ENCODE measurements at regions not wholly inside any gene's neighbourhood (a gene's known extent, or its start where the extent isn't known, plus 50 kb on each side); places are given as distances from the start of the nearest gene placed in this dataset.
"Not testable (repeated sequence)": the region's sequence is repeated elsewhere in the genome, so short reads cannot be mapped to it uniquely, and the experiment has no call there.

DNA sequence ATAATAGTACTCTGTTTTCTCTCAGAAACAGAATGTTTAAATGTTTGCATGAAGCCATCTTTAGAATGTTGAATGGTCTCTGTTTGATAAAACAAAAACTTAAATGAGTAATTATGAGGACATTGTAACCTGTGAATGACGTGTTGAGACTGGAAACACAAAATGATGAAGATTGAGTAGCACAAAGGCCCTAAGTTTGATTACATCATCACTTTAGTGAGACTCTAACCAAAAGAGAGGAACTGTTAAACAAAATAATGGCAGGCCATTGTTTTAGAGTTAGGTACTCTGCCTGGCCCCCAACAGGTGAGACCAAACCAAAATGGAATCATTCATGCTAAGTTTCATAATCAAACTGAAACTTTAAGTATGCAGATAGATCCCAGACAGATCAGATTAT lies 1561.7 kb upstream of the SLC39A10 start:
- no peak for DNase-seq (ENCODE audit: extremely low read depth, low read depth)

DNA sequence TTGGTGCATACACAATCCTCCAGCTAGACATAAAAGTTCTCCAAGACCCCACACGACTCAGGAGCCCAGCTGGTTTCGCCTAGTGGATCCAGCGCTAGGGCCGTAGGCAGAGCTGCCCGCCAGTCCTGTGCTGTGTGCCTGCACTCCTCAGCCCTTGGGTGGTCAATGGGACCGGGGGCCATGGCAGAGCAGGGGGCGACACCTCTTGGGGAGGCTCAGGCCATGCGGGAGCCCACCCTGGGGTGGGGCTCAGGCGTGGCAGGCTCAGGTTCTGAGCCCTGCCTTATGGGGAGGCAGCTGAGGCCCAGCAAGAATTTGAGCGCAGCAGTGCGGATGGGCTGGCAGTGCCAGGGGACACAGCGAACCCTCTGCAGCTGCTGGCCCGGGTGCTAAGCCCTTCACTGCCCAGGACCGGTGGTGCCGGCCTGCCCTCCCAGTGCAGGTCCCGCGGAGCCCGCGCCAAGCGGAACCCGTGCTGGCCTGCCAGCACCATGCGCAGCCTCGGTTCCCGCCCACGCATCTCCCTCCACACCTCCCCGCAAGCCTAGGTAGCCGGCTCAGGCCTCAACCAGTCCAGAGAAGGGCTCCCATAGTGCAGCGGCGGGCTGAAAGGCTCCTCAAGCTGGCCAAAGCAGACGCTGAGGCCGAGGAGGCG lies 1566.6 kb upstream of the SLC39A10 start:
- DNase-seq (ENCODE audit: extremely low read depth, low read depth): no peak

DNA sequence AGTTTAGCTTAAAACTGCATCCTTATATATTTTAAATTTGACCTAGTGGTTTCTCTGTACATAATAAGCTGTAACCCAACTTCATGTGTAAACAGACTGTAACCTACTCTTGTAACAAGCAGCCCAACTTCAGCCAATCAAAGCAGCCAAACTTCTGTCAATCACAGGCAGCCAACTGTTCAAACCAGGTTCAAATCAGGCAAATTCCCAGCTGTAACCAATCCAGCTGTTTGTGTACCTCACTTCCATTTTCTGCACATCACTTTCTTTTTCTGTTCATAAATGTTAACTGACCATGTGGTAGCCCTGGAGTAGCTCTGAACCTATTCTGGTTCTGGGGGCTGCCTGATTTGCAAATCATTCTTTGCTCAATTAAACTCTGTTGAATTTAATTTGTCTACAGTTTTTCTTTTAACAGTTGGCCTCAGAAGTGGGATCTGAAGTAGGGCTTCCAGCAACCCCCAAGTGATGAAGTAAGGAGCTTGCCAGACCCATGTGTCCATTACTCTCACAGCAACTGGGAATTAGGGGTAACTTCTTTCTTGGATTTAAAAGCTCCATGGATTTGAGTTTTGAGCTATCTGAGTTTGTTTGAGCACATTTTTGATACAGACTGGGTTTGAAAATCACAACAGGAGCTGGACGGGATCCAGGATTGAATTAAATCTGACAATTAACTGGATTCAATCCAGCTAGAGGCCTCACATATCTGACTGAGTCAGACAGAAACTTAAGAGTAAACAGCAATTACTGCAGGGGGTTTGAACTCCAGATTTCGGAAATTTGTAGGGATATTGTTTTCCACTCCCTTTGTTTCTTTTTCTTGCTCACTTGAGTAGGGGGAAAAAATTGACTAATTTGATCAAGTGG lies 1569.7 kb upstream of the SLC39A10 start:
- DNase-seq (ENCODE audit: extremely low read depth, low read depth): no peak

DNA sequence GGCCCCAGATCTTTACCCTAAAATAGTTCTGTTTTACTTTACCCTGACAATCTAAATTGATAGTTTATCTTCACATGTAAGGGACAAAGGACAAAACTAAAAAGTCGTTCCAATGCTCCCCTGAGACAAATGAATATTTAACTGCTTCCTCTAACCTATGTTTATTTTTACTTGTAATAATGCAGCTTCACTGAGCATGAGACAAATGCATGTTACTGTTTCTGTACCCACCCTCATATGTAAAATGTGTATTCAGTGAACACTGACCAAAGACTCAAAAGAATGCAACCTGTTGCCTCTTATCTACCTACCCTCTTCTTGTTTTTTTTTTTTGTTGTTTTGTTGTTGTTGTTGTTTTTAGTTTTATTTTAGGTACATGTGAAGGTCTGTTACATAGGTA lies 1570.9 kb upstream of the SLC39A10 start:
- no peak for DNase-seq (ENCODE audit: extremely low read depth, low read depth)

DNA sequence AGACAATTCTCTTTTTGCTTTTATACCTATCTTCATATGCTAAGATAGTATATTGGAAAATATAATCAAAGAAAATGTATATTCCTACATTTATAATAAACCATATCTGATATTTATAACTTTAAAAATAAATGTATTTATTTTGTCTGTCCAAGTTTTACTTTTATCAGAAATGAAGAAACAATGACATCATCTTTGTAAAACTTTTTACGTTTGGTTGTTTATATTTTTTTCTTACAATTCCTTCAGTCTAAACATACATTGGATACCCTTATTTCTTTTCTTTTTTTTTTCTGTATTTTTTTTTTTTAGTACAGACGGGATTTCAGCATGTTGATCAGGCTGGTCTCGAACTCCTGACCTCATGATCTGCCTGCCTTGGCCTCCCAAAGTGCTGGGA lies 1577.0 kb upstream of the SLC39A10 start:
- DNase-seq (ENCODE audit: extremely low read depth, low read depth): no peak

DNA sequence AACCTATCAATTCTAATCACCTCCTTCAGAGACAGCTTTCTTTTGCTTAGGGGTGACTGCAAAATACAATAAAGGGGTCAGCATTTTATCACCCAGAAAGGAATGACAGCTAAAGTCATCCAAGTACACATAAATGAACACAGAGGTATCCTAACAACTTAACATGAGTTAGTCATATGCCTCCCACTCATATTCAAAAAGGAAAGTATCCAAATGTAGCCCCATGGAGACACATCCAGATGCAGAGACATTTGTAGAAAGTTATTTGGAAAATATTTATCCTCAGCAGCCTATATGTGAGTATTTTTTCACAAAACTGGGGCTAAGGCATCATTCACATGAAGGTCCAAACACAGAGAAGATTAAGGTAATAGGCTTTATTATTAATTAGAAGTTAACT lies 1579.7 kb upstream of the SLC39A10 start:
- no peak for DNase-seq (ENCODE audit: extremely low read depth, low read depth)

DNA sequence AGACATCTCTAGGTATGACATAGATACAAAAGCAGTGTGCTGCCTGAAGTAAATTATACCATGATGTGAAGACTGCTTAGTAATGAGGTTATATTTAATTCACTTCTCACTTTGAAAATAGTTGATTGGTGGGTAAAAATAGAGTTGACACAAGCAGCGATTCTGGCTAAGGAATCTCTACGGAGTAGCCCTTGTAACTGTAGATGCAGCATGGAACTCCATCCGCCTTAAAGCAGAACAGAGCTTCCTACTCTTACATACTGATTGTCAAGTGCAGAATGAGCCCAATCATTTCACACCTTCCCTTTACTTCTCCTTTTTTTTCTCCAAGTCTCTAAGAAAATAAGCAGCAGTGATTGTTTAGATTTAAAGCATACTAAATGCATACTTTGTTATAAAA lies 1594.6 kb upstream of the SLC39A10 start:
- no peak for DNase-seq (ENCODE audit: extremely low read depth, low read depth)

DNA sequence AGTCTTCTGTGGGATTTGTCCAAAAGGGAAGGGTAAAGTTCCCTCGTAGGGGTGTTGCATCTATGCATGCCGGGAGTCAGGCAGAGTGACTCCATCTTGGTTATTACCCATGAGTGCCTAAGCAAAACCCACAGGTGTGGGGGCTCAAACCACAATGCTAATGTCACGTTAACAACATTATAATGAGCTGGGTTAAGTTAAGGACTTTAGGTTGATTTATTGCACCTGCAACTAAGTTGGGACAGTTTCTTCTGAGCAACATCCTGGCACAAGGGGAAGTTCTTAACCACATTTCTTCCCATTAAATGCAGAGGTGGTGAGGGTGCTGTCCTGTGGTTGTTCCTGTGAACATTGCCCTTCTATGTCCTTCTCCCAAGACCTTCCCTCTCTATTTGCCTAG lies 1596.8 kb upstream of the SLC39A10 start:
- DNase-seq (ENCODE audit: extremely low read depth, low read depth): no peak

DNA sequence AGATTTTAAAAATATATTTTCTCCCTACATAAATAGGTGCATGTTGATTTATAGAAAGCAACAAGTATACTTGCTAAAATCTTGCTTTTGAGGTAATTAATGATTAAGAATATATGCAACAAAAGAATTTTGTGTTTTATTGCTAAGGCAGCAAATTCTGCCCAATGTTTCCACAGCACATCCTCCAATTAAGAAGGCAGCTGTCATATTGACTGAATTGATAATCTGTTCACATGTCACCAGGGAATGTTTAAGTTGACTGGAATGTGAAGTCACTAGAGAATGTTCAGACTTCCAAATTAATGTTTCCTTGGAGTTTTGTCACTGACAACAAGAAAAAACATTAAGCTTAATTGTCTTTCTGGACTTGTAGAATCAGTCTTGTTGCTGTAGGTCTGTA lies 1602.7 kb upstream of the SLC39A10 start:
- DNase-seq (ENCODE audit: extremely low read depth, low read depth): no peak

DNA sequence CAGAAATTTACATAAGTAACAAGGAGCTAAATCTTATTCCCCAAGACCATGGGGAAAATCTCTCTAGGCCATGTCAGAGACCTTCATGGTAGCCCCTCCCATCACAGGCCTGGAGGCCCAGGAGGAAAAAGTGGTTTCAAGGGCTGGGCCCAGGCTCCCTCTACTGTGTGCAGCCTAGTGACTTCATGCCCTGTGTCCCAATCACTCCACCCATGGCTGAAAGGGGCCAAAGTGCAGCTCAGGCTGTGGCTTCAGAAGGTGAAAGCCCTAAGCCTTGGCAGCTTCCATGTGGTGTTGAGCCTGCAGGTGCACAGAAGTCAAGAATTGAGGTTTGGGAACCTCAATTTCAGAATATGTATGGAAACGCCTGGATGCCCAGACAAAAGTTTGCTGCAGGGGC lies 1612.7 kb upstream of the SLC39A10 start:
- DNase-seq (ENCODE audit: extremely low read depth, low read depth): no peak

DNA sequence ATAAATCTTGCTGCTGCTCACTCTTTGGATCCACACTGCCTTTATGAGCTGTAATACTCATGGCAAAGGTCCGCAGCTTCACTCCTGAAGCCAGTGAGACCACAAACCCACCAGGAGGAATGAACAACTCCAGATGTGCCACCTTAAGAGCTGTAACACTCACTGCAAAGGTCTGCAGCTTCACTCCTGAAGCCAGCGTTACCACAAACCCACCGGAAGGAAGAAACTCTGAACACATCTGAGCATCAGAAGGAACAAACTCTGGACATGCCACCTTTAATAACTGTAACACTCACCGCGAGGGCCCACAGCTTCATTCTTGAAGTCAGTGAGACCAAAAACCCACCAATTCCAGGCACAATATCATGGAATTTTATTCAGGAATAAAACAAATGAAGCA lies 1635.9 kb upstream of the SLC39A10 start:
- DNase-seq (ENCODE audit: extremely low read depth, low read depth): not testable (repeated sequence)

DNA sequence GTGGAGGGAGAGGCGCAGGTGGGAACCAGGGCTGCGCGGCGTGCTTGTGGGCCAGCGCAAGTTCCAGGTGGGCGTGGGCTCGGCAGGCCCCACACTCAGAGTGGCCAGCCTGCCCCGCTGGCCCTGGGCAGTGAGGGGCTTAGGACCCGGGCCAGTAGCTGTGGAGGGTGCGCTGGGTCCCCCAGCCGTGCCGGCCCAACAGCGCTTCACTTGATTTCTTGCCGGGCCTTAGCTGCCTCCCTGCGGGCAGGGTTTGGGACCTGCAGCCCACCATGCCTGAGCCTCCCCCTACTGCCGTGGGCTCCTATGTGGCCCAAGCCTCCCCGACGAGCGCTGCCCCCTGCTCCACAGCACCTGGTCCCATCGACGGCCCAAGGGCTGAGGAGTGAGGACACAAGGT lies 1636.9 kb upstream of the SLC39A10 start:
- no peak for DNase-seq (ENCODE audit: extremely low read depth, low read depth)

DNA sequence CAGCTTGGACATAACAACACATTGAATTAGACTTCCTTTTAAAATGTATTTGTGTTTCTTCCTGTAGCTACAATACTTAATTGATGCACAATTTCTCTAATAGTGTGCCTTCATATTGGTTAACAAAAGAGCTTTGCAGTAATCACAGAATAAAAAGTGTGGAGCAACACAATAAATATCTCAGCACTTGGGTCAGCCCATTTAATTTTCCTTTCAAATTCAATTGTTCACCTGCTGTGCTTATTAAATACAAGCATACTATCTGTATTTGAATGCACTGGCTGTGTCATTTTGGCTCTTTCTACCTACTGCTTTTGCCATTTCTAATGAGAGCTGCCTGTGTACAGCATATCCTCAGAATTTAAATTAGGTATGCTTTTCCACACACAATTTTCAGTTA lies 1641.3 kb upstream of the SLC39A10 start:
- DNase-seq (ENCODE audit: extremely low read depth, low read depth): no peak

DNA sequence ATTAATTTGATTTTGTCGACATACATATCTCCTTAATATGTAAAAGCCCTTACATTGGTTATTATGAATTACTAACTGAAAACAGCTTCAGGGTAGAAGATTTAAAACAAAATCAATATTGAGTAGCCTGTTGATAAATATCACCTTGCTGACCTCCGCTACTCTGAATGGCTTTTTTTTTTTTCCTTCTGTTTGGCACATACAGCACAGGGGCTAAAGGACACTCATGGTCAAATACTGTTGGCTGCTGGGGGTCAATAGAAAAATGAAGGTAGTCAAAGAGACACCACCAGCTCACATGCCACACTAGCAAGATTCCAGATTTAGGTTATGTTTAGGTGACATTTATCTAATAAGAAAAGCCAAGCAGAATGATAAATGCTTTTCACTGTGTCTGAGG lies 1642.4 kb upstream of the SLC39A10 start:
- no peak for DNase-seq (ENCODE audit: extremely low read depth, low read depth)

DNA sequence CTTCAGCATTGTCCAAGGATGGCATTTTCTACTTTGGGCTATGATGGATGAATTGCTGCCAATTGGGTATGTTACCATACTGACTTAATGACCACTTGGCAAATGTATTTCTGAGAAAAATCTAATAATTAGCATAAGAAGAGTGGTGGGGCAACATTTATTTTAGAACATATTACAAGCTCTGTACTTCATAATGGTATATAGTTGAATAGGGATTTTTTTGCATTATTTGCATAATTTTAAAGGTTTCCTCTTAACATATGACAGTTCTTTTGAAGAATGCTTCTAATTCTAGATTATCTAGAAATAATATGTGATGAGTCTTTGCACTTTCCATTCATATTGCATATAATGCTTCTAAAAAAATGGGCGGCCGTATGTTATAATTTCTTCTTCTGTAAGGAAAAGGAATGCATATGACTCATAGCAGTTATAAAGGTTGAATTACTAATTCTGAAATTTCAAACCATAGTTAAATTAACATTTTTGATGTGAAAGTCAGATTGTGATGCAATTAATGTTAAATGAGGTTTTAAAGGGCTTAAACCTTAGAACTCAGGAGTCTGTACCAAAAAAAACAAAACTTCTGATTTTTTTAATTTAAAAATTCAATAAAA lies 1652.3 kb upstream of the SLC39A10 start:
- no peak for DNase-seq (ENCODE audit: extremely low read depth, low read depth)

DNA sequence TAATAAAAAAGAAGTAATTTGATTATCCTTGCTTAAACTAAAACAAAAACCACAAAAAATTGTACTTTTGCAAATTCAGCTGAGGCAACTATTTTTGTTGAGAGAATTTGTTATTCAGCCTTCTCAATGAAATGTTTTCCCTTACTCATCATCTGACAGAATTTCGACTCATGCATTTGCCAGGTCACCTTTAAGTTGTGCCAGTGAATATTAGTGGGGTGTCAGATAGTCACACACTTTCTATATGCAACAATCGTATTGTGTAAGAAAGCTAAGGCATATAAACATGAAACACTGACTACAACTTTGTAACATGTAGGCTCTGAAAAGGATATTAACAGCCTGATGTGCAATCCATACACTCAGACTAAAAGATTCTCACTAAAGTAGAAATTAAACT lies 1653.1 kb upstream of the SLC39A10 start:
- no peak for DNase-seq (ENCODE audit: extremely low read depth, low read depth)

DNA sequence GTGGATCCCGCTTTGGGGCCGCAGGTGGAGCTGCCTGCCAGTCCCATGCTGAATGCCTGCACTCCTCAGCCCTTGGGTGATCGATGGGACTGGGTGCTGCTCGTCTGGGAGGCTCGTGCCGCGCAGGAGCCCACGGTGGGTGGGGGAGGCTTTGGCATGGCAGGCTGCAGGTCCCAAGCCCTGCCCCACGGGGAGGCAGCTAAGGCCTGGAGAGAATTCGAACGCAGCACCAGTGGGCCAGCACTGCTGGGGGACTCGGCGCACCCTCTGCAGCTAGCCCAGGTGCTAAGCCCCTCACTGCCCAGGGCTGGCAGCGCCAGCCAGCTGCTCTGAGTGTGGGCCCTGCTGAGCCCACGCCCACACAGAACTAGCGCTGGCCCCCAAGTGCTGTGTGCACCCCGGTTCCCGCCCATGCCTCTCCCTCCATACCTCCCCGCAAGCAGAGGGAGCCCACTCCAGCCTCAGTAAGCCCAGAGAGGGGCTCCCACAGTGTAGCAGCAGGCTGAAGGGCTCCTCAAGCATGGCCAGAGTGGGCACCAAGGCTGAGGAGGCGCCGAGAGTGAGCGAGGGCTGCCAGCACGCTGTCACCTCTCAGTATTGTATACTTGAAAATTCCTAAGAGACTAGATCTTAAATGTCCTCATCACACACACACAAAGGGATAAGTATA lies 1654.2 kb upstream of the SLC39A10 start:
- no peak for DNase-seq (ENCODE audit: extremely low read depth, low read depth)

DNA sequence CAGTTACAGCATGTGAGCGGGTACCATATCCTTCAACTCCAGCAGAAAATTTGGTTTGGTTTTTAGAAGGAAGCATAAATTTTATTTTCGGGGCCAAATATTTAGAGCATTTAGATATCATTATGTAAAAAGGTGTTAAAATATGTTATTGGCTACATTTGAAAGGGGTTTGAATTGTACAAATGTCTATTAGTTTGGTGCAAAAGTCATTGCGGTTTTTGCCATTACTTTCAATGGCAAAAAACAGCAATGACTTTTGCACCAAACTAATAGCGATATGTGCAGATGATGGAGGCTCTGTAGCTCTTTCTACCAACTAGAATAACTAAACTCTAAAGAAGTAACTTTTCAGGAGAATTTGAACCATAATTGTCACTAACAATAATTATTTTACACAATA lies 1666.2 kb upstream of the SLC39A10 start:
- no peak for DNase-seq (ENCODE audit: extremely low read depth, low read depth)

DNA sequence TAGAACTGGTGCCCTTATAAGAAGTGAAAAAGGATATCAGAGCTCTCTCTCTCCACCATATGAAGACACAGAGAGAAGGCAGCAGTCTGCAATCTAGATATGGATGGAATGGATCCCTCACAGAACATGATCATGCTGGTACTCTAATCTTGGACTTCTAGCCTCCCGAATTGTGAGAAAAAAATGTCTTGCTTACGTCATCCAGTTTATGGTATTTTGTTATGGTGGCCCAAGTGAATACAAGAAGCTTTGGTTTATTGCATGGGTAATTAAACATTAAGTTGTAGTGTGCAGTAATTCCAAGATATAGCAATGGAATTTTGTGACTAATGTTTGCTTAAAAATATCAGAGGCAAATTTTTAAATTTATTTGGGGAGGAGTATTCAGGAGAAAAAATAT lies 1667.4 kb upstream of the SLC39A10 start:
- DNase-seq (ENCODE audit: extremely low read depth, low read depth): no peak

DNA sequence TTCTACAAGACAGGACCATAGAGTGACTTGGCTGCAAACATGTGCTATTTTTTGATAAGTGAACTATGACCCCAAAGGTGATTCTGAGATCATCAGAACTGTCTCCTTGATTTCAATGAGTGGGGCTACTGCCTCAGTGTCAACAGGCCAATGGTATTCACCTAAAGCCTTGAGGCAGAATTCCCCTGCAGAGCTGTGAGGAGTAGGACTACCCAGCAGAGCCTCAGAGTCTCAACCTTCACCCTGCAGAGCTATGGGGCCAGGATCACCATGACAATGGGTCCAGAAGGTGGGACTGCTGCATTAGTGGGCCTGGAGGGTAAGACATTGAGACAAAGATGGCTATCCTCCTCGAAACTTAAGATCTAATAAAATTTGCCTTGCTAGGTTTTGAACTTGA lies 1668.2 kb upstream of the SLC39A10 start:
- DNase-seq (ENCODE audit: extremely low read depth, low read depth): no peak

DNA sequence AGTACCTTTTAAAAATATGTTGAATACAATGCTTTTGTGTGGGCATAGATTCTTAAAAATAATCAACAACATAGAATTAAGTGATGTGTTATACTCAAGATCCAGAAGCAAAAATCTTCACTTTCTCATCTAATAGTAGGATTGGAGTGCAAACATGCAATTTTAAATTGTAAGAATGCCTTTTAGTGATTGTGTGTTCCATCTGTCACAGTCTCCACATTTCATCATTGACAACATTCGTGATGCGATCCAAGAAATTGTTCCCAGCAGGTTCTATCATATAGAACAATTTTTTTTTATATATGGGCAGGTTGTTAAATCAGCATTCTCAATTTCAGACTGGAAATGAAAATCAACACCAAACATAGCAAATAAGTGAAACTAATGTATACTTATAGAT lies 1671.8 kb upstream of the SLC39A10 start:
- DNase-seq (ENCODE audit: extremely low read depth, low read depth): no peak

Measured in NCI-H460 (cell line).